Transverse colon (tissue), 4 donors: ENCODE measurements at regions not wholly inside any gene's neighbourhood (a gene's known extent, or its start where the extent isn't known, plus 50 kb on each side); places are given as distances from the start of the nearest gene placed in this dataset.

Experiments used
- EP300 ChIP-seq: sonication (generic); formaldehyde crosslinking; IDR thresholded peaks from one replicate; pipeline ENCODE4 v1.6.1; 2017; ENCODE audit warnings: antibody characterized with exemption, low read depth
- POLR2AphosphoS5 ChIP-seq, 3 donors: sonication (generic); formaldehyde crosslinking; IDR thresholded peaks; one replicate each; pipeline ENCODE4 v1.6.1; 2016; ENCODE audit warnings: antibody characterized with exemption in 3 of 3
- TF ChIP-seq, protein P1 (sequence below), 5 experiments: fragments of 200-600 bp in 3 of 5; fragments of 450-650 bp in 2 of 5; sonication (generic) in 3 of 5; IDR thresholded peaks; 1 replicate in 2 of 5; 2 replicates in 3 of 5; pipeline ENCODE4 v1.5.1; 2016 to 2017; ENCODE audit warnings: antibody characterized with exemption in 5 of 5, inconsistent platforms in 3 of 5, mild to moderate bottlenecking in 2 of 5, moderate library complexity in 1 of 5

DNA sequence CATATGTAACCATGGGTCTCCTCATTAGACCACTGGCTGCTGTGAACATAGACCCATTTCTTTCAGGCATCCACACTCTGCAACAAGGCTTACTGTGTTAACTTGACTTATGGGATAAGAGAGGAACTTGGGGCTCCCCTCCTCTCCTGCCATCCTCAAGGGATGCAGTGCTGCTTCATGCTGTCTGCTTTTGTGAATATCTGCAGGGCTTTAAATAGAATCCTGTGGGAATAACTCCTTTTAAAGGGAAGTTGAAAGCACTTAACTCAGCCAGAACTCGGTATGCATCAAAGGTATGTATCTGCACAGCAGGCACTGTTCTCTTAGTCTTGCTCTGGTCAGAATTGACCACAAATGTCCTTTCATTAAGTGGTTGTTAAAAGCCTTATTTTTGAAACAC, 222.5 kb upstream of the KIRREL3 start:
- TF ChIP-seq, protein P1, sequence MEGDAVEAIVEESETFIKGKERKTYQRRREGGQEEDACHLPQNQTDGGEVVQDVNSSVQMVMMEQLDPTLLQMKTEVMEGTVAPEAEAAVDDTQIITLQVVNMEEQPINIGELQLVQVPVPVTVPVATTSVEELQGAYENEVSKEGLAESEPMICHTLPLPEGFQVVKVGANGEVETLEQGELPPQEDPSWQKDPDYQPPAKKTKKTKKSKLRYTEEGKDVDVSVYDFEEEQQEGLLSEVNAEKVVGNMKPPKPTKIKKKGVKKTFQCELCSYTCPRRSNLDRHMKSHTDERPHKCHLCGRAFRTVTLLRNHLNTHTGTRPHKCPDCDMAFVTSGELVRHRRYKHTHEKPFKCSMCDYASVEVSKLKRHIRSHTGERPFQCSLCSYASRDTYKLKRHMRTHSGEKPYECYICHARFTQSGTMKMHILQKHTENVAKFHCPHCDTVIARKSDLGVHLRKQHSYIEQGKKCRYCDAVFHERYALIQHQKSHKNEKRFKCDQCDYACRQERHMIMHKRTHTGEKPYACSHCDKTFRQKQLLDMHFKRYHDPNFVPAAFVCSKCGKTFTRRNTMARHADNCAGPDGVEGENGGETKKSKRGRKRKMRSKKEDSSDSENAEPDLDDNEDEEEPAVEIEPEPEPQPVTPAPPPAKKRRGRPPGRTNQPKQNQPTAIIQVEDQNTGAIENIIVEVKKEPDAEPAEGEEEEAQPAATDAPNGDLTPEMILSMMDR (IDR thresholded peaks at IDR 0.05): no peak
- TF ChIP-seq EP300 (no peak), POLR2AphosphoS5 (IDR thresholded peaks at IDR 0.05) (no peak)
